Fibroblast of mammary gland (primary cell): ENCODE measurements at regions not wholly inside any gene's neighbourhood (a gene's known extent, or its start where the extent isn't known, plus 50 kb on each side); places are given as distances from the start of the nearest gene placed in this dataset.
A peak's percentile ranks its signal among the peaks of the same experiment; 100 is the strongest.

Experiments
- DNase-seq: peaks from one replicate; pipeline ENCODE4 v3.0.0-alpha.2; 2010; ENCODE audit warnings: low read depth
- H3K4me3 ChIP-seq: 2 replicates; pipeline ENCODE4 v1.5.1; 2011; ENCODE audit warnings: low read depth, mild to moderate bottlenecking, low read length, moderate library complexity; ENCODE audit not compliant: control insufficient read depth
- CTCF ChIP-seq: conservative IDR thresholded peaks from 2 replicates; pipeline ENCODE4 v1.5.1; 2011; ENCODE audit warnings: low read depth, low read length, inconsistent platforms; ENCODE audit not compliant: control insufficient read depth, insufficient read depth

- TF ChIP-seq CTCF, result peak; percentile 62
- DNase-seq, result peak; percentile 72
- H3K4me3 ChIP-seq, result no peak overlapping the region
These were observed 136.8 kb upstream of the ACP3 start for GRCh38 chr3:132180337-132180791.

- no peak overlapping the region for H3K4me3 ChIP-seq
- TF ChIP-seq CTCF, result no peak
- DNase-seq, result no peak
These were observed 133.4 kb upstream of the ACP3 start for GRCh38 chr3:132183811-132184210.

GRCh38 chr3:132187746-132188145, 129.5 kb upstream of the ACP3 start:
- no peak overlapping the region for H3K4me3 ChIP-seq
- no peak for DNase-seq
- TF ChIP-seq CTCF, result no peak

GRCh38 chr3:132189601-132190000, 127.6 kb upstream of the ACP3 start:
- no peak for DNase-seq
- no peak for TF ChIP-seq CTCF
- H3K4me3 ChIP-seq, result no peak overlapping the region

GRCh38 chr3:132196113-132196512, 121.1 kb upstream of the ACP3 start:
- H3K4me3 ChIP-seq, result no peak overlapping the region
- DNase-seq, result peak; percentile 50
- no peak for TF ChIP-seq CTCF

GRCh38 chr3:132198516-132198915, 118.7 kb upstream of the ACP3 start:
- DNase-seq, result no peak
- no peak overlapping the region for H3K4me3 ChIP-seq
- no peak for TF ChIP-seq CTCF

- no peak for DNase-seq
- TF ChIP-seq CTCF, result no peak
- no peak overlapping the region for H3K4me3 ChIP-seq
These were observed 117.8 kb upstream of the ACP3 start for GRCh38 chr3:132199451-132199850.
